ENCODE measurements at regions not wholly inside any gene's neighbourhood (a gene's known extent, or its start where the extent isn't known, plus 50 kb on each side); places are given as distances from the start of the nearest gene placed in this dataset.

DNA sequence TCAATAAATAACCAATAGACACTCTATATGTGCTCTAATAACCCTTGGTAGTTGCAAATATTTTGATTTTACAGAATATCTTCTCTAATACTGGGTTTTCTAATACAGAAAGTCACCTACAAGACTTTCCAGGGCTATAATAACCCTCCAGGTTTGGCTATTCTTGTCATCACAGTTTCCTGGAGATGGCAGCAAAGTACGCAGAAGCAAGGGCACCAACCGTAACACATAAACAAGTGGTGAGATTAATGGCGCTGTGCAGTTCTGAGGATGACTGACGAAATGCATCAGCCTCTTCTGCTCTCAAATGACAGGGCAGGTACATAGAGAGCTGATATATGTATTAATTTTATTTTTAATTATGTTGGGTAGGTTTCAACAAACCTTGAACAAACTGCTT, 122.4 kb downstream of the C4orf33 start:
- H3K36me3 Mint-ChIP-seq = no peaks in the 10 kb centered on the region
- no peaks in the 10 kb centered on the region for H3K4me1 Mint-ChIP-seq

DNA sequence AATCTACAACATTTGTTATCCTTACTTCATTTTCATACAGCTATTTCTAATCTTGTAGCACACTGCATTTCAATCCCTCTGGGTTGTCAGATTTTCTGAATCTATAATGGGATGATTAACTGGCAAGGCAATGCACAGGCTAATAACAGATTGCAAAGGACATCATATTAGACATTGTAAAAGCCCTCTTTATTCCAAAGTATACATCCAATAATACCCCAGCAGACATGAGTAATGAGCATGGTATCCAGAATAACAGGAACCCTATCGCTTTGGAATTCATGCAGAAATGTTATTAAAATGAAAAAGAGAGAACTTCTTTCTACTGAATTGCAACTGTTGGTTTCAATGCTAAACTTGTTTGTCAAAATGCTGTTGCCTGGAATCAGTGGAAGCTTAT, 122.9 kb downstream of the C4orf33 start:
- Mint-ChIP-seq H3K4me3 (no peak overlapping the region), H3K4me1 (no peaks in the 10 kb centered on the region), H3K36me3 (no peaks in the 10 kb centered on the region), H3K27ac (no peak overlapping the region), H3K9me3 (peaks cover 0 to 2% (median 0%) of the 10 kb centered on the region in 7 donors), H3K27me3 (no peaks in the 10 kb centered on the region)
- no peaks in the 10 kb centered on the region for H3K4me1 ChIP-seq (ENCODE audit: control insufficient read depth, insufficient read depth, low read length, poor library complexity, severe bottlenecking)
- no peak overlapping the region for H3K27ac ChIP-seq (ENCODE audit: insufficient read depth, low read length, poor library complexity, severe bottlenecking)
- peaks cover 4% of the 10 kb centered on the region for H3K27me3 ChIP-seq (ENCODE audit: control insufficient read depth, insufficient read depth, low read length)
- H3K36me3 ChIP-seq (ENCODE audit: control insufficient read depth, insufficient read depth, low read length) = no peaks in the 10 kb centered on the region
- no peaks in the 10 kb centered on the region for H3K9me3 ChIP-seq (ENCODE audit: control insufficient read depth in 2 of 2, low read length in 2 of 2)
- H3K4me3 ChIP-seq (ENCODE audit: low read depth, low read length) = no peak overlapping the region
- no peak for DNase-seq
- no peak for ATAC-seq (ENCODE audit: low read depth in 2 of 2)

More for the DNA sequence above, 122.4 kb downstream of the C4orf33 start:
- peaks cover 0 to 2% (median 0%) of the 10 kb centered on the region in 7 donors for H3K9me3 Mint-ChIP-seq
- no peaks in the 10 kb centered on the region for H3K27me3 Mint-ChIP-seq
- H3K4me3 Mint-ChIP-seq = no peak overlapping the region
- Histone ChIP-seq H3K36me3 (ENCODE audit: control insufficient read depth, insufficient read depth, low read length) (no peaks in the 10 kb centered on the region), H3K27ac (ENCODE audit: insufficient read depth, low read length, poor library complexity, severe bottlenecking) (no peak overlapping the region), H3K4me1 (ENCODE audit: control insufficient read depth, insufficient read depth, low read length, poor library complexity, severe bottlenecking) (no peaks in the 10 kb centered on the region), H3K27me3 (ENCODE audit: control insufficient read depth, insufficient read depth, low read length) (peaks cover 4% of the 10 kb centered on the region), H3K4me3 (ENCODE audit: low read depth, low read length) (no peak overlapping the region), H3K9me3 (ENCODE audit: control insufficient read depth in 2 of 2, low read length in 2 of 2) (no peaks in the 10 kb centered on the region)
- no peak for ATAC-seq (ENCODE audit: low read depth in 2 of 2)
- H3K27ac Mint-ChIP-seq = no peak overlapping the region
- no peak for DNase-seq

DNA sequence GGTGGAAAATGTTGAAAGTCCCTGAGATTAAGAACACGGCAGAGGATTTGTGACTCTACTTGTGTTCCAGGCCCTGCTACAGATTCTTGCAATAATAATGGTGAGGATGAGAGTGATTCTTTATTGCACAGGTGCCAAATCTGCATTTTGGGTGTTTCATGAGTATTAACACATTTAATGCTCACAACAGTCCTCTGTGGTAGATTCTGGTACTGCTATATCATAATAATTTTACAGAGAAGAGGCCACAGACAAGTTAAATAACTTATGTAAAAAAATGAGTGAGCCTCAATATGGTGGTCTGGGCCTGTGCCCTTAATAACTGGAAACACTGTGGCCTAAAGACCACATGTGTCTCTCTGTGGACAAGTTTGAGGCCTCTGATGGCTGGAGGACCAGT, 124.3 kb downstream of the C4orf33 start:
- Mint-ChIP-seq H3K4me3 (no peak overlapping the region), H3K27me3 (no peaks in the 10 kb centered on the region), H3K36me3 (no peaks in the 10 kb centered on the region), H3K9me3 (peaks cover 0 to 2% (median 0%) of the 10 kb centered on the region in 7 donors), H3K27ac (no peak overlapping the region), H3K4me1 (no peaks in the 10 kb centered on the region)
- no peak for DNase-seq
- Histone ChIP-seq H3K27ac (ENCODE audit: insufficient read depth, low read length, poor library complexity, severe bottlenecking) (no peak overlapping the region), H3K36me3 (ENCODE audit: control insufficient read depth, insufficient read depth, low read length) (no peaks in the 10 kb centered on the region), H3K27me3 (ENCODE audit: control insufficient read depth, insufficient read depth, low read length) (peaks cover 4% of the 10 kb centered on the region), H3K4me1 (ENCODE audit: control insufficient read depth, insufficient read depth, low read length, poor library complexity, severe bottlenecking) (no peaks in the 10 kb centered on the region), H3K9me3 (ENCODE audit: control insufficient read depth in 2 of 2, low read length in 2 of 2) (no peaks in the 10 kb centered on the region), H3K4me3 (ENCODE audit: low read depth, low read length) (no peak overlapping the region)
- ATAC-seq (ENCODE audit: low read depth in 2 of 2) = no peak

DNA sequence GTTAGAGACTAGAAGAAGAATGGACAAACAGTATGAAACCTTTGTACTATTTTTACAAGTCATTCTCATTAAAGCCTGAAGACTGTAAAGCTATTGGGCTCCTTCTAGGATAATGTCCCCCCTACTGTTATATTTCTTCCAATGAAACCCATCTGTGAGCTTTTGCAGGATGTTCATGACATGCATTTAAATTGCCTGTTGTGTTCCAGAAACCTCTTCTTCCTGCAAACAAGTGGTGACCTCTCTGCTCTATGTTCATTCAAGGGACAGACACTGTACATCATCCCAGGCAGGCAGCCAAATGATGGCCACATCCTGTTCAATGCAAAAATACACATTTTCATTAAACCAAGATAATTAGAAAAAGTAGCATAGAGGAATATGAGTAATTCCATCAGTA, 128.0 kb downstream of the C4orf33 start:
- Histone ChIP-seq H3K9me3 (ENCODE audit: control insufficient read depth in 2 of 2, low read length in 2 of 2) (no peaks in the 10 kb centered on the region), H3K27ac (ENCODE audit: insufficient read depth, low read length, poor library complexity, severe bottlenecking) (no peak overlapping the region), H3K4me3 (ENCODE audit: low read depth, low read length) (no peak overlapping the region), H3K27me3 (ENCODE audit: control insufficient read depth, insufficient read depth, low read length) (peaks cover 2% of the 10 kb centered on the region), H3K4me1 (ENCODE audit: control insufficient read depth, insufficient read depth, low read length, poor library complexity, severe bottlenecking) (no peaks in the 10 kb centered on the region), H3K36me3 (ENCODE audit: control insufficient read depth, insufficient read depth, low read length) (no peaks in the 10 kb centered on the region)
- no peaks in the 10 kb centered on the region for H3K36me3 Mint-ChIP-seq
- ATAC-seq (ENCODE audit: low read depth in 2 of 2) = no peak
- no peak for DNase-seq
- H3K27me3 Mint-ChIP-seq = peaks cover 5% of the 10 kb centered on the region
- no peak overlapping the region for H3K4me3 Mint-ChIP-seq
- H3K27ac Mint-ChIP-seq = no peak overlapping the region
- H3K4me1 Mint-ChIP-seq = no peaks in the 10 kb centered on the region
- peaks cover 0 to 2% (median 0%) of the 10 kb centered on the region in 7 donors for H3K9me3 Mint-ChIP-seq

DNA sequence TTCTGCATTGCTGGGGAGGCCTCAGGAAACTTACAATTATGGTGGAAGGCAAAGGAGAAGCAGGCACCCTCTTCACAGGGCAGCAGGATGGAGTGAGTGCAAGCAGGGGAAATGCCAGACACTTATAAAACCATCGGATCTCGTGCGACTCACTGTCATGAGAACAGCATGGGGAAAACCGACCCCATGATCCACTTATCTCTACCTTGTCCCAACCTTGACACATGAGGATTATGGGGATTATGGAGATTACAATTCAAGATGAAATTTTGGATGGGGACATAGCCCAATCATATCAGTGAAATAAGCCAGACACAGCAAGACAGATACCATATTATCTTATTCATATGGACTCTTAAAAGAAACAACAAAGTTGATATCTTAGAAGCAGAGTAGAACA, 134.9 kb downstream of the C4orf33 start:
- Histone ChIP-seq H3K4me3 (ENCODE audit: low read depth, low read length) (no peak overlapping the region), H3K4me1 (ENCODE audit: control insufficient read depth, insufficient read depth, low read length, poor library complexity, severe bottlenecking) (no peaks in the 10 kb centered on the region), H3K36me3 (ENCODE audit: control insufficient read depth, insufficient read depth, low read length) (no peaks in the 10 kb centered on the region), H3K27ac (ENCODE audit: insufficient read depth, low read length, poor library complexity, severe bottlenecking) (no peak overlapping the region), H3K27me3 (ENCODE audit: control insufficient read depth, insufficient read depth, low read length) (no peaks in the 10 kb centered on the region), H3K9me3 (ENCODE audit: control insufficient read depth in 2 of 2, low read length in 2 of 2) (no peaks in the 10 kb centered on the region)
- no peak for ATAC-seq (ENCODE audit: low read depth in 2 of 2)
- Mint-ChIP-seq H3K27me3 (peaks cover 5% of the 10 kb centered on the region), H3K9me3 (peaks cover 0 to 1% (median 0%) of the 10 kb centered on the region in 7 donors), H3K27ac (peak overlapping the region in 1 of 3 donors; percentile 20), H3K4me1 (no peaks in the 10 kb centered on the region), H3K36me3 (no peaks in the 10 kb centered on the region), H3K4me3 (no peak overlapping the region)
- no peak for DNase-seq

DNA sequence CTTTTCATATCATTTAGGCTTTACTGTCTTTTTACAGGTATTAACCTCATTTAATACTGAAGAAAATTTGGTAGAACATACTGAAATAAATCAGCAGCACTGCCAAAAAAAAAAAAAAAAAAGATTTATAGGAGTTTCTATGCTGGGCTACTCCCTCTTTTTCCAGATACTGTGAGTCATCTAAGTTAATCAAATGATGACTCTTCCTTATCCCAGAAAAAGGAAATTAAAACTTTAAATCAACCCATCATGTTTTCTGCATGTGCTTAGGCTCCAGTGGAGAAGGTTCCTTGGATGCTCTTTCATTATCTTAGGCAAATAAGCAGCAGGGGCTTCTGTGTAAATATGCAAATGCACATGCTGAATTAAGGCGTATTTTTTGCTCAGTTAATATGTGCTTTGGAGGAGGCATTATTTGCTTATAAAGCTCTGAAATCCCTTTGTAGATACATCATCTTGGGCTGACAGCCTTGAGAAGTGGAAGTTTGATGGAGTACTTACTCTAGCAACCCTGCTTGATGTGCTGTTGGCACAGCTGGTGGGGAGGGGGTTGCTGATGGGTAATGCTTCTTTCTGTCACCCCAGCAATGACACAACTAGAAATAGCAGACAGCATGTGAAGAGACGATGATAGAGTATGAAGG, 136.1 kb downstream of the C4orf33 start:
- ATAC-seq (ENCODE audit: low read depth in 2 of 2) (no peak), DNase-seq (no peak)
- Histone ChIP-seq H3K9me3 (ENCODE audit: control insufficient read depth in 2 of 2, low read length in 2 of 2) (no peaks in the 10 kb centered on the region), H3K36me3 (ENCODE audit: control insufficient read depth, insufficient read depth, low read length) (no peaks in the 10 kb centered on the region), H3K4me1 (ENCODE audit: control insufficient read depth, insufficient read depth, low read length, poor library complexity, severe bottlenecking) (no peaks in the 10 kb centered on the region), H3K27me3 (ENCODE audit: control insufficient read depth, insufficient read depth, low read length) (no peaks in the 10 kb centered on the region), H3K4me3 (ENCODE audit: low read depth, low read length) (no peak overlapping the region), H3K27ac (ENCODE audit: insufficient read depth, low read length, poor library complexity, severe bottlenecking) (no peak overlapping the region)
- Mint-ChIP-seq H3K4me1 (no peaks in the 10 kb centered on the region), H3K27me3 (peaks cover 3% of the 10 kb centered on the region), H3K4me3 (no peak overlapping the region), H3K36me3 (no peaks in the 10 kb centered on the region), H3K27ac (no peak overlapping the region), H3K9me3 (peaks cover 0 to 1% (median 0%) of the 10 kb centered on the region in 7 donors)

DNA sequence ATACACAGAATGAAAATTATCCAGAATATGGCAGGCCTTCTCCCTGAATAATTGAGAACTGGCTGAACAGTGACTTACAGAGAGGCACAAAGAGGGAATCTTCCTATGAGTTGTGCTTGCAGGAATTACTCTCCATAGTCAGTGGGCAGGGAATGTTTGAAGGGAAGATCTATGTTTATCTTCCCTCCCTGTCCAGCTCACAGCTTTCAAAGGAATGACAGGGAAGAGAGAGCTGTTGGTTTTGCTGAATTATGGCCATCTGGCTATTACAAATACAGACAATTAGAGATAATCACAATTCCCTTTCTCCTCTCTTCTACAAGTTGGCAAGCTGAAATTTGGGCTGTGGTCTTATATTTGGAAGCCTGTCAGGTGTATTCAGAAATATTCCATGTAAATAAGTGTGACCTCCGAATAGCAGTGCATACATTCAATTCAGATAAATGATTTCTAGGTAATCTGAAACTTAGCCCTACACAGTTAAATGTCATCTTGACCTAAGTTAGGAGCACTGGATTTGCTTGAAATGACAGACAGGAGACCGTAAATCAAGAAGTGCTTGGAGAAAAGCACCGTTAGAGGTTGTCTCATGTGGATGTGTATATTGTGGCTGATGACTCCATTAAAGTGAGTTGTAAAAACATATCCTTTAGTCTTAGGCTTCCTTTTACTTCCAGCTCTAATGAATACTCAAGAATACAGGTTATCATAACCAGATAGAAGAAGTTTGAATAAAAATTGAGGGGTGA, 136.8 kb downstream of the C4orf33 start:
- Histone ChIP-seq H3K9me3 (ENCODE audit: control insufficient read depth in 2 of 2, low read length in 2 of 2) (no peaks in the 10 kb centered on the region), H3K4me1 (ENCODE audit: control insufficient read depth, insufficient read depth, low read length, poor library complexity, severe bottlenecking) (no peaks in the 10 kb centered on the region), H3K27me3 (ENCODE audit: control insufficient read depth, insufficient read depth, low read length) (no peaks in the 10 kb centered on the region), H3K36me3 (ENCODE audit: control insufficient read depth, insufficient read depth, low read length) (no peaks in the 10 kb centered on the region), H3K27ac (ENCODE audit: insufficient read depth, low read length, poor library complexity, severe bottlenecking) (no peak overlapping the region), H3K4me3 (ENCODE audit: low read depth, low read length) (no peak overlapping the region)
- DNase-seq = no peak
- peaks cover 0 to 1% (median 0%) of the 10 kb centered on the region in 7 donors for H3K9me3 Mint-ChIP-seq
- no peaks in the 10 kb centered on the region for H3K27me3 Mint-ChIP-seq
- ATAC-seq (ENCODE audit: low read depth in 2 of 2) = no peak
- H3K36me3 Mint-ChIP-seq = no peaks in the 10 kb centered on the region
- H3K27ac Mint-ChIP-seq = no peak overlapping the region
- H3K4me1 Mint-ChIP-seq = no peaks in the 10 kb centered on the region
- no peak overlapping the region for H3K4me3 Mint-ChIP-seq

DNA sequence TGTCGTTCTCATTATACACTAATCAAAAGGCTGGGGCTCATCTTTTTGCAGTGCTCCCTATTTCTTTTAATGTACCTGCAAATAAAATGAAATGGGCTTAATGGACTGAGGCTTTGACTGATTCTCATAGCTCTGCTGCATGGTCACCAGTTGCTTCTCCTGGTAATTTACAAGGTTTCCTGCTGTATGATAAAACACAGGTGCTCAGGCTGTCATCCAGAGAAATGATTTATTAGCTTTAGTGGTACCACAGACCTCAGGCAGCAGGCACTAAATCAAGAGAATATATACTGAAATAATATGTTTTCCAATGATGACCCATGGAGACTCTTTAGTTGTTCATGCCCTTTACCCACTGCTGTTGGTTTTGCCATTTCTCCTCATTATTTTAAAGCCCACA, 137.7 kb downstream of the C4orf33 start:
- Mint-ChIP-seq H3K27me3 (no peaks in the 10 kb centered on the region), H3K9me3 (peaks cover 0 to 1% (median 0%) of the 10 kb centered on the region in 7 donors), H3K4me3 (no peak overlapping the region), H3K36me3 (no peaks in the 10 kb centered on the region), H3K27ac (no peak overlapping the region), H3K4me1 (no peaks in the 10 kb centered on the region)
- Histone ChIP-seq H3K27me3 (ENCODE audit: control insufficient read depth, insufficient read depth, low read length) (no peaks in the 10 kb centered on the region), H3K4me1 (ENCODE audit: control insufficient read depth, insufficient read depth, low read length, poor library complexity, severe bottlenecking) (no peaks in the 10 kb centered on the region), H3K4me3 (ENCODE audit: low read depth, low read length) (no peak overlapping the region), H3K9me3 (ENCODE audit: control insufficient read depth in 2 of 2, low read length in 2 of 2) (no peaks in the 10 kb centered on the region), H3K36me3 (ENCODE audit: control insufficient read depth, insufficient read depth, low read length) (no peaks in the 10 kb centered on the region), H3K27ac (ENCODE audit: insufficient read depth, low read length, poor library complexity, severe bottlenecking) (no peak overlapping the region)
- DNase-seq = no peak
- ATAC-seq (ENCODE audit: low read depth in 2 of 2) = no peak

Data from CD4-positive, CD25-positive, alpha-beta regulatory T cell (primary cell).